HG03565 (cell line): ENCODE measurements at regions not wholly inside any gene's neighbourhood (a gene's known extent, or its start where the extent isn't known, plus 50 kb on each side); places are given as distances from the start of the nearest gene placed in this dataset.

Experiments
- ATAC-seq: cut with Tn5 transposase; IDR thresholded peaks from one replicate; pipeline ENCODE4 v1.9.1; 2021; ENCODE audit warnings: mild to moderate bottlenecking, moderate library complexity; ENCODE audit not compliant: unreplicated experiment

- no peak for ATAC-seq
Observed at GRCh38 chr6:169847141-169847674, 95.8 kb downstream of the ERMARD start.

DNA sequence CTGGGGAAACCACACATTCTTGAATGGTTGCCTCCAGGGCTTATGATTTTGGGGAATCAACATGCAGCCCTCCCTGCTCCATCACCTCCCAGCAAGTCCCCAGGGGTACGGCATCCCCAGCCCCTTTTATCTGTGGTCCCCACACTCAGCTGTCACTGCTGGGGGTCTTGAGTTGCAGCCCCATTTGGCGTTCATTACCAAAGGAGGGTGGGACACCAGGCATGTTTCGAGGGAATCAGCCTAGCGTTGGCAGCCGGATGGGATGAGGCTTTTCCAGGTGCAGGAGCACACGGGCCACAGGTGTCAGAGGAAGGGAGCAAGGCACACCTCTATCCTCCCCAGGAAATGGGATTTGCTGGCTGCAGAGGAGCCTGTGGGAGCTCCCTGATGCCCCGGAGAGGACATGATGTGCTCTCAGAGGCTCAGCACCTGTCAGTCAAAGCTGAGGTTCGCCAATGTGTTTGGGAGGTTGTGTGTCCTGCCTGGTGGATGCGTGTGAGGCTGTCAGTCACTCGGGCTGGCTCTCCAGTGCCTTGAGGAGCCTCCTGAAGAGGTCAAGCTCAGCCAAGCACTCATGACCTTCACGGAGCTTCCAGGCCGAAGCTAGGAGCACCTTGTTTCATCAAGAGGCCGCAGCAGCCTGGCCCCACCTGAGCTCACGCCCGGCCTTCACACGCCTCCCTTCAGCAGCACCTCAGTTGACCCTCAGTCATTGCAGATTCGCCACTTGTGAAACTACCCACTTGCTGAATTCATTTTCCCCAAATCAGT lies 95.0 kb downstream of the ERMARD start:
- no peak for ATAC-seq

GRCh38 chr6:169845426-169846285 lies 94.2 kb downstream of the ERMARD start:
- no peak for ATAC-seq

- no peak for ATAC-seq
Observed at GRCh38 chr6:169844946-169845345, 93.5 kb downstream of the ERMARD start.

GRCh38 chr6:169843991-169844390 lies 92.6 kb downstream of the ERMARD start:
- no peak for ATAC-seq

DNA sequence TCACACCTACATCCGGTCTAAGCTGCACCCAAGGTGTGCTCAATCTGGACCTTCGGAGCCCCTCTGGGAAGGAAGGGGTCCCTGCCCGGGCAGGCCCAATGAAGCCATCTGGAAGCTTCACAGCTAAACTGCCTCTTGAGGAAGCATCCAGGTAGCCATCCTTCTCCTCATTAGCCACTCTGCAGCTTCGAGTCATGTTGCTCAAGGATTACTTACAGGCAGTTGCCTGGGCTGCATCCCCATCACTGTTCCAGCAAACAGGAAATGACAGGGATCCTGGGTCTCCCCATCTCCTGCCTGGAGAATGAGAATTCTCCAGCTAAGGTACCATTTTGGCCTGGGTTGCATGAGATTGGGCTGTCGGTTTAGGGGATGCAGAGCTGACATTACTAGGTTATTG lies 91.7 kb downstream of the ERMARD start:
- ATAC-seq: no peak

DNA sequence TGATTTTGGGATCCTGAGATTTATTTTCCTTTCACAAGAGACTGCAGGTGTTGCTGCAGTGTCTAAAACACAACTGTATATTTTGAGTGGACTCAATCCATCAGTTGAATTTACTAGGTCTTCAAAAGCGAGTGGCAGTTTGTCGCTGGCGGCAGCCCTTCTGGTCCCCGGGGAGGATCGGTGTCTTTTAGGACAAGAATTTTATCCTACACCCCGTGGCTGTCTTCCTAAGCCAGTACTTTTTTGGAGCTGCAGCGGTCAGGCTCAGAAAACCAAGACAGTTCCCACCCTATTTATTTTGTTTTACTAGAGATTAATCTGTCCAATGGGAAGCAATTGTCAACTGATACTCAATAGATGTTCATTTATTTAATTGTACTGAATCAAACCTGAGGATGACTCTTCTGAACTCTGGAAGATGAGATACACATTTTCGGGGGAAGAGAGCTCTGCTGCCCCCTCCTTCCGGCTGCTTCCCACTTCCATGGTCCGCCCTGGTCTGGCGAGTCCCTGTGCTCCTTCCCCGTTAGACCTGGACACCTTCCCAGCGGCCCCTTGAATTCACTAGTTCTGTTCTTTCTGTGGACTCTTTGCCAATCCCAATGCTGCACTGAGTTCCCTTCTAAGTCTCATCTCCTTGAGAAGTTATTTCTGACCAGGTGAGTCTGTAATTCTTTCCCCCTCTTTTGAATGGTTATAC lies 90.6 kb downstream of the ERMARD start:
- no peak for ATAC-seq

DNA sequence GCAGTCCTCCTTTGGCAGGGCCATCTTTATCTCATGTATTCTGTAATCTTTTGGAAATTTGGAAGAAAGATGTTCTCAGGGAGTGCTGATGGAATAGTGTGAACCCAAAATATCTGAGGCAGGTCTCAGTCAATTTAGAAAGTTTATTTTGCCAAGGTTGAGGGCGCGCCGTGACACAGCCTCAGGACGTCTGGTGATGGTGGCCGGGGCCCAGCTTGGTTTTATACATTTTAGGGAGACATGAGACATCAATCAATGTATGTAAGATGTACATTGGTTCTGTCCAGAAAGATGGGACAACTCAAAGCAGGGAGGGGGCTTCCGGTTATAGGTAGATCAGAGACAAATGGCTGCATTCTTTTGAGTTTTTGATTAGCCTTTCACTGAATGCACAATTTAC lies 89.8 kb downstream of the ERMARD start:
- ATAC-seq: no peak

- ATAC-seq: no peak
Observed at GRCh38 chr6:169839898-169840631, 88.6 kb downstream of the ERMARD start.

GRCh38 chr6:169839493-169839892 lies 88.1 kb downstream of the ERMARD start:
- ATAC-seq: no peak

DNA sequence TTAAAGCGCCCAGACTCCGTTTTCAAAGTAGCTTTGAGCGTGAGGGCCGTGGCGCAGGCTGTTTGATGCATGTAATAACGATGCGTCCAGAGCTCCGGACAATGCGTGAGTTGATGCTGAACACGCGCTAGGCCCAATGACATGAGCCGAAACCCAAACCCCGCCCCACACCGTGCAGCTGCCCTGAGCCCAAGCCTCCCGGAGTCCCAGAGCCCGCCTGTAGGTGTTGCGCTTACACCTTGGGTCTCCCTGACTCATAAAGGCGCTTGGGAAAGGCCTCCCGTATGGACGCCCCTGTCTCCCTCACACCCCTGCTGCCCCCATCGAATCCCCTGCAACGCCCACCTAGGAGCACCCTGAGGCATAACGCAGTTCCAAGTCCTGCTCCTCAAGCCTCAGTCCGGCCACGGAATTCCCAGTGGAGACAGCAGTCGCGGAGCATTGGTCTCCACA lies 87.6 kb downstream of the ERMARD start:
- no peak for ATAC-seq

DNA sequence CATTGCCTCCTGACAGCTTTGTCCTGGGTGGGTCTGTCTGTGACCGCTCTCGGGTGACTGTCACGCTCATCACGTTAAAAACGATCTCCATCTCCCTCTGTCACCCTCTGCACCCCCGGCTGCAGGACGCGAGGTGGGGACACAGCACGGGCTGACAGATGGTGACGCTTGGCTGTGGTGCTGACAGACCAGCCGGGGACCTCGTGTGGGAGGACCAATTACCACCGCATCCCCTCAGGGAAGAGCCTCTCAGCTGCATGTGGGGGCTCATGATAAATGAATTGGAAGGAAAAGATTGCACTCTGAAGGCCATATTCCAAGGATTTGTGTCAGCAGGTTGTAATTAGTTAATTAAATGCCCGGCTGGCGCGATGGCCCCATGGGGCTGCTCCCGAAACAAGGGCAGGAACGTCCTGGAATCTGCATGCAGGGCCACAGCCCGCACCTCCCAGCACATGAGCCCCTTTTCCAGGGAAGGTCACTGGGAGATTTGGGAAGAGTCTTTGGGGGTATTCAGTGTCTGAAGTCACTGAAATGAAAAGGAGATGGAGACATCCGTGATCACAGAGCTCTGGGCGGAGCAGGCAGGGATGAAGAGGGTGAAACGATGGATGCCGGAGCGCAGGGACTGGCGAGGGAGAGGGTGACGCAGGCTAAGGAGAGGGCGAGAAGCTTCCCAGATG lies 87.1 kb downstream of the ERMARD start:
- no peak for ATAC-seq

- no peak for ATAC-seq
Observed at GRCh38 chr6:169837529-169838250, 86.3 kb downstream of the ERMARD start.

DNA sequence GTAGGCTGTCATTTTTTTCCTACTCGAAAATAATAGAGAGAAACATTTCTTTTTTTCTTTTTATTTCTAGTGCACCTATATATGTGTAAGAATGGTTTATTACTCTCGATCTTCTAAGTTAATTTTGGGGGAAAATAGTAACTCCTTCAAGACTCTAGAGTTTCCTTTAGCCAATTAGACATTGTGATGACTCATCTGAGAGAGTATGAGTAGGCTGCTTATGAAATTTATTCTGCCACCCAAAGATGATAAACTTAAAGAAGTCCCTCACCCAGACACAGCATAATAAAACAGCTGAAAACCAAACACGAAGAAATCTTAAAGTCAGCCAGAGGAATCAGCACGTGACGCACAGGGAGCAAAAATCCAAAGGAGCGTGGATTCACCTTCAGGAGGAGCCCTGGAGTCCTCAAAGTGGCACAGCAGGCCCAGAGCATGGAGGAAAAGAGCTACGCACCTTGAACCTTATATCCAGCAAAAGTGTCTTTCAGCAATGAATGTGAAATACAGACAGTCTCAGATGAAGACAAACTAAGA lies 81.9 kb downstream of the ERMARD start:
- no peak for ATAC-seq

DNA sequence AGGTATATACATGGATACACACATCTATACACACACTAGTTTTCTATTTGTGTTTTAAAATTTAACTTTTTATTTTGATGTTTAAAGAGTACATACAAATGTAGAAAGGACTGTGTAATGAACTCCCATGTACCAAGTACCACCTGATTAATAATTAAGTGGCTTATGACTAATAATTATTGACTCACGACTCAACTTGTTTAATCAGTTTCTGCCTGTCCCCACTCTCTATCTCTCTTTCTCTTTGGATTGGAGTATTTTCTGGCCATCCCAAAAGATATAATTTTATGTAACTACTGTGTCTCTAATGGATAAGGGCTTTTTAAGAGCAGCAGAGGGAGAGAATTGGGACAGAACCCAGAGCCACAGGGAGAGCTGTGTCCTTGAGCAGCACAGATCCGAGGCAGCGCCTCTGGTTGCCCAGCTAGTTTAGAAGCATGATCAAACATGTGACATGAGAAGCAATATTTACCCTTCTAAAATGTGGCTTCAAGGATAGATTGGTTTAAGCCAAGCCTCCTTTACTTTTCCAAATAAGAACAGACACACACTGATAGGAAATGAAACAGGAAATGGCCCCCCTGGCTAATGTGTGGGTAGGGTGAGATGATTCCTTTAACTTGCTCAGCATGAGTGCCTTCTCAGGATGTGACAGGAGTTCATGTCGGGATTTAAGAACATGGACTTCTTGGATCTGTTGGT lies 81.0 kb downstream of the ERMARD start:
- ATAC-seq: no peak

DNA sequence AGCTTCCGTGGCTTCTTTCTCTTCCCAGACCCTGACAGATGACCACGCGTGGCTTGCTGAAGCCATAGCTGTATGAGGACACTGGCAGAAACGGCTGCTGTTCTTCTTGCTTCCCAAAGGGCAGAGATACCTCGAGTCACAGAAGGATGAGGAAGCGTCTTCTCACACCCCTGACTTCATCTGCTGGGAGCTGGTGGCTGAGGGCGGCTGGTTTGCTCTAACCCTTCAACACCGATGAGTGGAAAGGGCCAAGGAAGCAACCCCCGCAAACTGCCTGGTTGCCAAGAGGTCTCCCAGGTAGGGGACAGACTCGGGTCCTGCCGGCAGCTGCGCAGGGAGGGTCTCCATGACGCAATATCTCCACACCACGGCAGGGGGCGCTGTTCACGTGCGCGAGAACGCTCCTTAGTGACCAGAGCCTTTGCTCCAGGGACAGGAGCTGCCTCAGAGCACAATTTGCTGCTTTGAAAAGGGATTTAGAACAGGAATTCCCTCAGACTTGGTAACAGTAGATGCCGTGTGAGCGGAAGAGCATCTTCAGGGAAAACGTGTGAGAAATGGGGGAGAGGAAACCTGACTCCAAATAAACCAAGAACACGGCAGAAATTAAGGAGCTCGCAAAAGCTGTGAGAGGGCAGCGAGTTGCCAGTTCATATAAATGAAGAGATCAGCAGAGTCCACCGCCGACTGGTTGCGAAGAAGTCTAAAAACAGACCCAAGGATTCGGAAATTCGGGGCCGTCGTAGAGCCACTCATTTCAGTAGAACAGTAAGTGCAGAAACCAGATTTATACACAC lies 80.2 kb downstream of the ERMARD start:
- no peak for ATAC-seq
